ENCODE measurements at regions not wholly inside any gene's neighbourhood (a gene's known extent, or its start where the extent isn't known, plus 50 kb on each side); places are given as distances from the start of the nearest gene placed in this dataset.

- no peak for DNase-seq
Measured at GRCh38 chr2:42928692-42929545, 136.5 kb upstream of the HAAO start.

GRCh38 chr2:42928161-42928691 lies 135.8 kb upstream of the HAAO start:
- no peak for DNase-seq

GRCh38 chr2:42927334-42928160 lies 135.2 kb upstream of the HAAO start:
- DNase-seq = no peak

GRCh38 chr2:42926434-42927333 lies 134.3 kb upstream of the HAAO start:
- DNase-seq = no peak

- DNase-seq = peak; percentile 46 to 59
Measured at GRCh38 chr2:42925742-42926433, 133.5 kb upstream of the HAAO start.

GRCh38 chr2:42924418-42924886 lies 132.1 kb upstream of the HAAO start:
- DNase-seq = no peak

- no peak for DNase-seq
Measured at GRCh38 chr2:42923580-42924417, 131.4 kb upstream of the HAAO start.

- DNase-seq = no peak
Measured at GRCh38 chr2:42922790-42923579, 130.6 kb upstream of the HAAO start.

- no peak for DNase-seq
Measured at GRCh38 chr2:42922293-42922692, 129.9 kb upstream of the HAAO start.

GRCh38 chr2:42921721-42922120 lies 129.3 kb upstream of the HAAO start:
- no peak for DNase-seq

GRCh38 chr2:42921147-42921520 lies 128.8 kb upstream of the HAAO start:
- no peak for DNase-seq

- DNase-seq = no peak
Measured at GRCh38 chr2:42920446-42921146, 128.2 kb upstream of the HAAO start.

- DNase-seq = no peak
Measured at GRCh38 chr2:42918671-42919318, 126.4 kb upstream of the HAAO start.

GRCh38 chr2:42918041-42918440 lies 125.7 kb upstream of the HAAO start:
- no peak for DNase-seq

- no peak for DNase-seq
Measured at GRCh38 chr2:42917425-42917927, 125.1 kb upstream of the HAAO start.

- DNase-seq = no peak
Measured at GRCh38 chr2:42916324-42916723, 123.9 kb upstream of the HAAO start.

- DNase-seq = no peak
Measured at GRCh38 chr2:42914860-42915259, 122.5 kb upstream of the HAAO start.

- no peak for DNase-seq
Measured at GRCh38 chr2:42914314-42914713, 121.9 kb upstream of the HAAO start.
